ENCODE measurements at regions not wholly inside any gene's neighbourhood (a gene's known extent, or its start where the extent isn't known, plus 50 kb on each side); places are given as distances from the start of the nearest gene placed in this dataset.

- TF ChIP-seq CTCF (IDR thresholded peaks at IDR 0.05) (no peak), POLR2A (IDR thresholded peaks at IDR 0.05) (no peak)
These were observed 214.5 kb upstream of the CIBAR2 start for GRCh38 chr16:85326794-85327181.

Data from lower leg skin (tissue), 3 donors.